Sigmoid colon (tissue), 4 donors: ENCODE measurements at regions not wholly inside any gene's neighbourhood (a gene's known extent, or its start where the extent isn't known, plus 50 kb on each side); places are given as distances from the start of the nearest gene placed in this dataset.

ENCODE experiments used
- EP300 ChIP-seq, 4 donors: sonication (generic); formaldehyde crosslinking; IDR thresholded peaks; one replicate each; pipeline ENCODE4 v1.6.1; 2017; ENCODE audit warnings: antibody characterized with exemption in 4 of 4
- POLR2A ChIP-seq, 2 donors: fragments of 450-650 bp; IDR thresholded peaks; one replicate each; pipeline ENCODE4 v1.6.1; 2016; ENCODE audit warnings: antibody characterized with exemption in 2 of 2, mild to moderate bottlenecking in 2 of 2, moderate library complexity in 2 of 2
- POLR2AphosphoS5 ChIP-seq, 4 donors: sonication (generic); formaldehyde crosslinking; IDR thresholded peaks; one replicate each; pipeline ENCODE4 v1.6.1; 2017; ENCODE audit warnings: antibody characterized with exemption in 4 of 4
- TF ChIP-seq, protein P1 (sequence below), 4 experiments: fragments of 450-650 bp in 3 of 4; fragments of 200-600 bp in 1 of 4; IDR thresholded peaks; one replicate each; pipeline ENCODE4 v1.5.1; 2016 to 2019; ENCODE audit warnings: antibody characterized with exemption in 4 of 4, mild to moderate bottlenecking in 3 of 4, moderate library complexity in 2 of 4

- TF ChIP-seq POLR2A (IDR thresholded peaks at IDR 0.05) (no peak), EP300 (IDR thresholded peaks at IDR 0.05) (no peak), POLR2AphosphoS5 (IDR thresholded peaks at IDR 0.05) (no peak)
- TF ChIP-seq, protein P1, sequence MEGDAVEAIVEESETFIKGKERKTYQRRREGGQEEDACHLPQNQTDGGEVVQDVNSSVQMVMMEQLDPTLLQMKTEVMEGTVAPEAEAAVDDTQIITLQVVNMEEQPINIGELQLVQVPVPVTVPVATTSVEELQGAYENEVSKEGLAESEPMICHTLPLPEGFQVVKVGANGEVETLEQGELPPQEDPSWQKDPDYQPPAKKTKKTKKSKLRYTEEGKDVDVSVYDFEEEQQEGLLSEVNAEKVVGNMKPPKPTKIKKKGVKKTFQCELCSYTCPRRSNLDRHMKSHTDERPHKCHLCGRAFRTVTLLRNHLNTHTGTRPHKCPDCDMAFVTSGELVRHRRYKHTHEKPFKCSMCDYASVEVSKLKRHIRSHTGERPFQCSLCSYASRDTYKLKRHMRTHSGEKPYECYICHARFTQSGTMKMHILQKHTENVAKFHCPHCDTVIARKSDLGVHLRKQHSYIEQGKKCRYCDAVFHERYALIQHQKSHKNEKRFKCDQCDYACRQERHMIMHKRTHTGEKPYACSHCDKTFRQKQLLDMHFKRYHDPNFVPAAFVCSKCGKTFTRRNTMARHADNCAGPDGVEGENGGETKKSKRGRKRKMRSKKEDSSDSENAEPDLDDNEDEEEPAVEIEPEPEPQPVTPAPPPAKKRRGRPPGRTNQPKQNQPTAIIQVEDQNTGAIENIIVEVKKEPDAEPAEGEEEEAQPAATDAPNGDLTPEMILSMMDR (IDR thresholded peaks at IDR 0.05) = no peak
These were observed 419.8 kb downstream of the SLITRK6 start for GRCh38 chr13:85379433-85379832.
